K562 (cell line): ENCODE measurements at regions not wholly inside any gene's neighbourhood (a gene's known extent, or its start where the extent isn't known, plus 50 kb on each side); places are given as distances from the start of the nearest gene placed in this dataset.

Source experiments
- ATAC-seq: fragments of 200-7000 bp; cut with Tn5 transposase; 3 replicates; pipeline ENCODE4 v1.9.1; 2020; ENCODE audit warnings: moderate library complexity
- BruUV-seq: library from RNA; stranded (reverse); fragments of 400-500 nt; replicated peaks from 2 replicates; lab custom pipeline; 2021; lab: Mats Ljungman, UMichigan
- CTCF ChIA-PET: fragments of 300-600 bp; formaldehyde crosslinking; extraction: SDS; loops from one replicate; lab custom pipeline; 2021; ENCODE audit warnings: low intra/inter-chr PET ratio; lab: Yijun Ruan, JAX
- POLR2A ChIA-PET: fragments of 300-600, 350-650 bp; sonication (Branson Sonifier 250); formaldehyde crosslinking; extraction: SDS; loops from one replicate; lab custom pipeline; 2021; ENCODE audit warnings: antibody characterized with exemption, inconsistent platforms; lab: Yijun Ruan, JAX
- DNase-seq, 4 experiments: peaks; one replicate each; pipeline versions ENCODE4 v3.0.0 to v3.0.0-alpha.2; 2011 to 2018; ENCODE audit warnings: low spot score in 3 of 4, mixed read lengths in 3 of 4; ENCODE audit errors: extremely low read depth in 1 of 4
- FAIRE-seq: peaks from 2 replicates; lab custom pipeline; 2011; peaks lifted over from hg19 to GRCh38; lab: Jason Lieb, UNC
- H2AFZ ChIP-seq: 2 replicates; pipeline ENCODE4 v1.6.0; 2011; ENCODE audit warnings: low read depth, low read length, control low read depth, inconsistent platforms
- H3K27ac ChIP-seq: fragments of 200-600 bp; 3 replicates; pipeline ENCODE4 v1.8.0; 2011; ENCODE audit warnings: low read depth, mild to moderate bottlenecking, control low read depth, inconsistent platforms, low read length, moderate library complexity, mixed read lengths; ENCODE audit errors: extremely low read depth
- H3K27me3 ChIP-seq, 2 experiments: fragments of 300-600 bp in 1 of 2; 2 replicates in 1 of 2; 3 replicates in 1 of 2; pipeline versions ENCODE4 v1.6.0 to v1.8.0; 2011; ENCODE audit warnings: inconsistent platforms in 2 of 2, low read length in 2 of 2, mild to moderate bottlenecking in 1 of 2, mixed read lengths in 1 of 2, moderate library complexity in 1 of 2; ENCODE audit not compliant: control insufficient read depth in 2 of 2, insufficient read depth in 2 of 2
- H3K36me3 ChIP-seq: fragments of 300-600 bp; 3 replicates; pipeline ENCODE4 v1.8.0; 2011; ENCODE audit warnings: mild to moderate bottlenecking, low read length, inconsistent platforms; ENCODE audit not compliant: control insufficient read depth, insufficient read depth
- H3K4me1 ChIP-seq, 2 experiments: fragments of 200-600 bp in 1 of 2; replicated peaks in 1 of 2; 2 replicates in 1 of 2; 3 replicates in 1 of 2; pipeline versions ENCODE4 v1.5.1 to v1.8.0; 2011; ENCODE audit warnings: inconsistent platforms in 2 of 2, low read length in 2 of 2, mild to moderate bottlenecking in 1 of 2, mixed read lengths in 1 of 2, moderate library complexity in 1 of 2; ENCODE audit not compliant: control insufficient read depth in 2 of 2, insufficient read depth in 2 of 2
- H3K4me2 ChIP-seq: 2 replicates; pipeline ENCODE4 v1.6.1; 2011; ENCODE audit warnings: low read length, control low read depth, inconsistent platforms, mixed read lengths; ENCODE audit not compliant: insufficient read depth
- H3K4me3 ChIP-seq: fragments of 200-600 bp; sonication (generic), shearing (Covaris generic); 2 replicates; pipeline ENCODE4 v1.5.1; 2016; ENCODE audit warnings: control low read depth, inconsistent platforms
- H3K79me2 ChIP-seq: fragments of 200-600 bp; 3 replicates; pipeline ENCODE4 v1.8.0; 2011; ENCODE audit warnings: low read length, inconsistent platforms; ENCODE audit not compliant: control insufficient read depth, insufficient read depth
- H3K9ac ChIP-seq, 2 experiments: 2 replicates each; pipeline versions ENCODE4 v1.6.0 to v1.6.1; 2011; ENCODE audit warnings: low read depth in 2 of 2, low read length in 2 of 2, control low read depth in 1 of 2, inconsistent platforms in 1 of 2, mild to moderate bottlenecking in 1 of 2, mixed read lengths in 1 of 2; ENCODE audit not compliant: insufficient read depth in 1 of 2
- H3K9me1 ChIP-seq: one replicate; pipeline ENCODE4 v1.6.0; 2011; ENCODE audit warnings: inconsistent platforms, mild to moderate bottlenecking, low read length, moderate library complexity; ENCODE audit not compliant: control insufficient read depth, insufficient read depth
- H3K9me3 ChIP-seq: replicated peaks from 2 replicates; pipeline ENCODE4 v1.5.1; 2011; ENCODE audit warnings: low read depth, low read length, inconsistent platforms; ENCODE audit not compliant: control insufficient read depth, insufficient read depth
- H4K20me1 ChIP-seq: replicated peaks from 2 replicates; pipeline ENCODE4 v1.6.1; 2011; ENCODE audit warnings: low read length, inconsistent platforms, mixed read lengths; ENCODE audit not compliant: control insufficient read depth, insufficient read depth
- ARID1B ChIP-seq: fragments of 450-650 bp; IDR thresholded peaks from 2 replicates; pipeline ENCODE4 v1.6.1; 2016; ENCODE audit warnings: antibody characterized with exemption, mild to moderate bottlenecking, inconsistent platforms
- CEBPB ChIP-seq: fragments of 450-650 bp; IDR thresholded peaks from 2 replicates; pipeline ENCODE4 v1.6.1; 2016; ENCODE audit warnings: missing genetic modification characterization, missing compliant biosample characterization
- DEAF1 ChIP-seq: fragments of 450-650 bp; formaldehyde crosslinking; IDR thresholded peaks from 2 replicates; pipeline ENCODE4 v1.4.0; 2020; ENCODE audit warnings: mild to moderate bottlenecking, moderate library complexity
- ESRRB ChIP-seq: fragments of 250-450 bp; sonication (Bioruptor Pico); IDR thresholded peaks from 2 replicates; pipeline ENCODE4 v1.5.0; 2020; ENCODE audit warnings: mild to moderate bottlenecking, moderate library complexity, borderline replicate concordance
- MYNN ChIP-seq, 2 experiments: sonication (generic); formaldehyde crosslinking in 1 of 2; IDR thresholded peaks; 2 replicates each; pipeline versions ENCODE4 v1.5.0 to v1.6.1; 2016 to 2020; ENCODE audit warnings: antibody characterized with exemption in 1 of 2, missing genetic modification reagents in 1 of 2
- NCOA6 ChIP-seq: fragments of 450-650 bp; IDR thresholded peaks from 2 replicates; pipeline ENCODE4 v1.6.1; 2017; ENCODE audit warnings: mild to moderate bottlenecking
- PHF8 ChIP-seq: fragments of 200-600 bp; sonication (generic); IDR thresholded peaks from 2 replicates; pipeline ENCODE4 v1.6.1; 2012; ENCODE audit warnings: mixed run types, mild to moderate bottlenecking, inconsistent platforms, low read length, moderate library complexity, borderline replicate concordance
- RUNX1 ChIP-seq: sonication (generic); IDR thresholded peaks from 2 replicates; pipeline ENCODE4 v1.6.1; 2016; ENCODE audit warnings: antibody characterized with exemption, low read depth
- TAF9B ChIP-seq: fragments of 450-650 bp; IDR thresholded peaks from 2 replicates; pipeline ENCODE4 v1.6.1; 2018; ENCODE audit warnings: mild to moderate bottlenecking; ENCODE audit not compliant: partially characterized antibody
- TFAM ChIP-seq: fragments of 250-450 bp; sonication (Bioruptor Pico); conservative IDR thresholded peaks from 2 replicates; pipeline ENCODE4 v1.5.0; 2021; ENCODE audit warnings: mild to moderate bottlenecking, moderate library complexity
- ZBTB8A ChIP-seq: fragments of 450-650 bp; IDR thresholded peaks from 2 replicates; pipeline ENCODE4 v1.6.1; 2018; ENCODE audit warnings: mild to moderate bottlenecking, moderate library complexity; ENCODE audit not compliant: partially characterized antibody
- ZKSCAN3 ChIP-seq: fragments of 250-450 bp; sonication (Bioruptor Pico); IDR thresholded peaks from 2 replicates; pipeline ENCODE4 v1.4.0; 2020
- ZNF561 ChIP-seq: fragments of 450-650 bp; formaldehyde crosslinking; conservative IDR thresholded peaks from 2 replicates; pipeline ENCODE4 v1.4.0; 2020; ENCODE audit warnings: mild to moderate bottlenecking, moderate library complexity
- WGBS: fragments of 100-300 bp; shearing (Covaris generic); methylation state at CpG from one replicate; pipeline ENCODE4 v1.1.6; 2016; ENCODE audit warnings: low coverage, mixed read lengths; ENCODE audit not compliant: insufficient coverage; ENCODE audit errors: missing lambda C conversion rate; 5-methylcytosine and 5-hydroxymethylcytosine counted together
- in situ Hi-C: fragments of 300-500 bp; cut with MboI; formaldehyde crosslinking; loops from 4 replicates; pipeline ENCODE4 v1.15.0; 2018; ENCODE audit warnings: inconsistent platforms, mixed read lengths
- intact Hi-C: fragments of 100-400 bp; cut with micrococcal nuclease; formaldehyde crosslinking; loops from 2 replicates; pipeline ENCODE4 v1.14.2; 2022

GRCh38 chr12:88934163-88934747, 354.0 kb upstream of the KITLG start:
- WGBS = 3% methylated on average over 3 of the region's 3 CpGs
- no peaks in the 10 kb centered on the region for H3K4me1 ChIP-seq

More at GRCh38 chr12:88934163-88934747, 354.0 kb upstream of the KITLG start:
- H3K27ac ChIP-seq = no peak overlapping the region
- no peaks in the 10 kb centered on the region for H3K27me3 ChIP-seq
- peaks cover 2% of the 10 kb centered on the region; the same call in 1 of the 2 replicates for H3K9me3 ChIP-seq
- no peak overlapping the region for H3K4me2 ChIP-seq
- no peaks in the 10 kb centered on the region for H3K79me2 ChIP-seq
- H3K9me1 ChIP-seq = no peaks in the 10 kb centered on the region
- DNase-seq (no peak), ATAC-seq (no peak), FAIRE-seq (no peak)
- in situ Hi-C loops = no loop called here
- CTCF ChIA-PET = no interaction called here
- TF ChIP-seq ZBTB8A (no peak), ARID1B (no peak), PHF8 (no peak), CEBPB (tag) (no peak), TAF9B (no peak), TFAM (no peak), RUNX1 (no peak), ZKSCAN3 (no peak), ESRRB (CRISPR knock-in tag) (no peak), DEAF1 (CRISPR knock-in tag) (no peak), MYNN (IDR thresholded peaks at IDR 0.05) (no peak), MYNN (CRISPR knock-in tag; IDR thresholded peaks at IDR 0.05) (no peak), NCOA6 (no peak), ZNF561 (CRISPR knock-in tag) (no peak)
- no peaks in the 10 kb centered on the region for H3K36me3 ChIP-seq
- H3K9ac ChIP-seq = no peak overlapping the region
- no peak overlapping the region for H2AFZ ChIP-seq
- no peaks in the 10 kb centered on the region for H4K20me1 ChIP-seq
- no peak overlapping the region for H3K4me3 ChIP-seq
- no TSS peak for BruUV-seq
- intact Hi-C loops = no loop called here
- POLR2A ChIA-PET = interaction anchor here (1.4 kb wide), 1 partner anchor 11 kb away, joined by 3 read pairs; no protein-coding TSS in a partner anchor
